ENCODE measurements at regions not wholly inside any gene's neighbourhood (a gene's known extent, or its start where the extent isn't known, plus 50 kb on each side); places are given as distances from the start of the nearest gene placed in this dataset.

GRCh38 chr20:22005535-22005934, 300.1 kb downstream of the PAX1 start:
- intact Hi-C loops (cut with DNase I), result no loop called here
- Histone ChIP-seq H3K4me3 (ENCODE audit: low read length in 3 of 3) (no peak overlapping the region), H3K4me1 (ENCODE audit: control insufficient read depth in 2 of 3, insufficient read depth in 2 of 3, low read depth in 1 of 3, low read length in 3 of 3) (no peaks in the 10 kb centered on the region), H3K9me3 (ENCODE audit: control insufficient read depth in 2 of 3, insufficient read depth in 1 of 3, low read length in 3 of 3) (no peaks in the 10 kb centered on the region), H3K36me3 (ENCODE audit: control insufficient read depth in 2 of 3, insufficient read depth in 3 of 3, low read length in 3 of 3) (no peaks in the 10 kb centered on the region), H3K27me3 (ENCODE audit: control insufficient read depth, insufficient read depth, low read length) (no peaks in the 10 kb centered on the region), H3K27ac (ENCODE audit: low read depth in 2 of 2, low read length in 2 of 2) (no peak overlapping the region), H3K9ac (ENCODE audit: low read length in 3 of 3) (no peak overlapping the region)
- no peak for TF ChIP-seq CTCF (IDR thresholded peaks at IDR 0.05; ENCODE audit: borderline replicate concordance, extremely low read depth, insufficient read depth)
- no peak for DNase-seq
- peak; percentile 72 for FAIRE-seq

GRCh38 chr20:22004946-22005345, 299.5 kb downstream of the PAX1 start:
- no peak overlapping the region for H3K9ac ChIP-seq (ENCODE audit: low read length in 3 of 3)
- no peak overlapping the region for H3K27ac ChIP-seq (ENCODE audit: low read depth in 2 of 2, low read length in 2 of 2)
- H3K9me3 ChIP-seq (ENCODE audit: control insufficient read depth in 2 of 3, insufficient read depth in 1 of 3, low read length in 3 of 3), result no peaks in the 10 kb centered on the region
- no peaks in the 10 kb centered on the region for H3K4me1 ChIP-seq (ENCODE audit: control insufficient read depth in 2 of 3, insufficient read depth in 2 of 3, low read depth in 1 of 3, low read length in 3 of 3)
- no peak for DNase-seq
- no peak for FAIRE-seq
- H3K36me3 ChIP-seq (ENCODE audit: control insufficient read depth in 2 of 3, insufficient read depth in 3 of 3, low read length in 3 of 3), result no peaks in the 10 kb centered on the region
- TF ChIP-seq CTCF (IDR thresholded peaks at IDR 0.05; ENCODE audit: borderline replicate concordance, extremely low read depth, insufficient read depth), result no peak
- intact Hi-C loops (cut with DNase I), result no loop called here
- no peak overlapping the region for H3K4me3 ChIP-seq (ENCODE audit: low read length in 3 of 3)
- no peaks in the 10 kb centered on the region for H3K27me3 ChIP-seq (ENCODE audit: control insufficient read depth, insufficient read depth, low read length)

- Histone ChIP-seq H3K36me3 (ENCODE audit: control insufficient read depth in 2 of 3, insufficient read depth in 3 of 3, low read length in 3 of 3) (no peaks in the 10 kb centered on the region), H3K9ac (ENCODE audit: low read length in 3 of 3) (no peak overlapping the region), H3K4me1 (ENCODE audit: control insufficient read depth in 2 of 3, insufficient read depth in 2 of 3, low read depth in 1 of 3, low read length in 3 of 3) (no peaks in the 10 kb centered on the region), H3K27ac (ENCODE audit: low read depth in 2 of 2, low read length in 2 of 2) (no peak overlapping the region), H3K9me3 (ENCODE audit: control insufficient read depth in 2 of 3, insufficient read depth in 1 of 3, low read length in 3 of 3) (no peaks in the 10 kb centered on the region), H3K27me3 (ENCODE audit: control insufficient read depth, insufficient read depth, low read length) (no peaks in the 10 kb centered on the region), H3K4me3 (ENCODE audit: low read length in 3 of 3) (no peak overlapping the region)
- no peak for DNase-seq
- intact Hi-C loops (cut with DNase I), result no loop called here
- no peak for FAIRE-seq
- no peak for TF ChIP-seq CTCF (IDR thresholded peaks at IDR 0.05; ENCODE audit: borderline replicate concordance, extremely low read depth, insufficient read depth)
Observed at GRCh38 chr20:22003680-22004079, 298.2 kb downstream of the PAX1 start.

- FAIRE-seq (no peak), DNase-seq (peak in 1 of 5 donors; percentile 21)
- H3K36me3 ChIP-seq (ENCODE audit: control insufficient read depth in 2 of 3, insufficient read depth in 3 of 3, low read length in 3 of 3), result no peaks in the 10 kb centered on the region
- H3K4me1 ChIP-seq (ENCODE audit: control insufficient read depth in 2 of 3, insufficient read depth in 2 of 3, low read depth in 1 of 3, low read length in 3 of 3), result no peaks in the 10 kb centered on the region
- H3K9ac ChIP-seq (ENCODE audit: low read length in 3 of 3), result no peak overlapping the region
- no peaks in the 10 kb centered on the region for H3K9me3 ChIP-seq (ENCODE audit: control insufficient read depth in 2 of 3, insufficient read depth in 1 of 3, low read length in 3 of 3)
- H3K4me3 ChIP-seq (ENCODE audit: low read length in 3 of 3), result no peak overlapping the region
- no peak for TF ChIP-seq CTCF (IDR thresholded peaks at IDR 0.05; ENCODE audit: borderline replicate concordance, extremely low read depth, insufficient read depth)
- intact Hi-C loops (cut with DNase I), result no loop called here
- H3K27ac ChIP-seq (ENCODE audit: low read depth in 2 of 2, low read length in 2 of 2), result no peak overlapping the region
- H3K27me3 ChIP-seq (ENCODE audit: control insufficient read depth, insufficient read depth, low read length), result no peaks in the 10 kb centered on the region
Observed at GRCh38 chr20:22001886-22002285, 296.4 kb downstream of the PAX1 start.
